NCI-H748 (cell line): ENCODE measurements at regions not wholly inside any gene's neighbourhood (a gene's known extent, or its start where the extent isn't known, plus 50 kb on each side); places are given as distances from the start of the nearest gene placed in this dataset.

Source experiments
- DNase-seq: peaks from one replicate; lab custom pipeline; 2025; ENCODE audit not compliant: unreplicated experiment; lab: John Stamatoyannopoulos, UW

DNA sequence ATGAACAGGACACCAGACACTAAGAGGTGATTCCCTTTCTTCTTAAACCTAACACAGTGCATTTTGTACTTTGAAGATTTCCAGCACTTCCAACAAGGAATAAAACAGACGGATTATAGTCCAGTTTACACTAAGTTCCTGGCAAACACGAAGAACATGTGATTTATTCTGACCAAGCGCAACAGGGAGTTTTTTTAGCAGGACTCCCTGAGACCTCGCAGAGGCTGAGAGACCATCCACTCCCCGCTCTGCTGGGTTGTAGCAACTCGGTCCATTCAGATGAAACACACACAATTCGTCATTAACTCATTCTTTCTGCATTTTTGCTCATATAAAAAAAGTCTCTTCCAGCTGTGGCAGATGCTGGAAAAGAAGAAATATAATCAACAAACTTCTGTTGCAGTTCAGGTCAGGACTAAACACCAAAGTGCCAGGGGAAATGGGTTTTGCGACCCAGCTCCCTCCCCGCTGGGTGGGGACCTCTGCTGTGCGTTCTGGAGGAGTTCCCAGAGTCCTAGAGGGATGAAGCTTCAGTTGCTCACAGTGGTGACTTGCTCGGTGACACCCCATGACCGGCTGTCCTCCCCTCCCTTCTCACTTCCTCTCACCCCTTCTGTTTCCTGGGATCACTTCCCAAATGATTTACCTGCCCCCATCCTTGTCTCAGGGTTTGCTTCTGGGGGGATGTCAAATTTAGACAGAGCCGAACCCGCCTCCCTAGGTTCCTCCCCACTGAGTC, 52.5 kb downstream of the KCNF1 start:
- DNase-seq: no peak

DNA sequence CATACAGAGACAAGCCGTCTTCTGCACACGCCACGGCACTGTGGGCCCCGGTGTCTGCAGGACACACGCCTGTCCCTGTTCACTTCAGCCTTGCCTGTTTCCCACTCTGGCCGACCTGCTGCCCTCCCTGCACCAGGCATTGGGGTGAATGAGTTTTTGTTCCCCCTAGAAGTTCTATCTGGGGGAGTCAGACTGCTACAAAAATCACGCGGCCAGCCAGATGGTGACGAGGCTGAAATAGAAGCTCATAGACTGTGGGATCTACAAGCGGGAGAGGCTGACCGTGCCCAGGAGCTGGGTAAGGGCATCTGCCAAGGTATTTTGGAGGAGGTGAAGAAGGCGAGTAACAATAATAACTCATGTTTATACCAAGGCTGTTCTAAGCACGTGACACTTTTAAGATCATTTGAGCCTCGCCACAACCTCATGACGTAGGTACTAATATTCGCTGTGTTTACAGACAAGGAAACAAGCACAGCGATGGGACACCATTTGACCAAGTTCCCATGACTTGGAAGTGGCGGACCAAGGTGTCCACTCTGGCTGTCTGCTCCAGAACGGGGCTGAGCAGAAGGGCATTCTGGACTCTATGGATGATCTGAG, 53.6 kb downstream of the KCNF1 start:
- no peak for DNase-seq

DNA sequence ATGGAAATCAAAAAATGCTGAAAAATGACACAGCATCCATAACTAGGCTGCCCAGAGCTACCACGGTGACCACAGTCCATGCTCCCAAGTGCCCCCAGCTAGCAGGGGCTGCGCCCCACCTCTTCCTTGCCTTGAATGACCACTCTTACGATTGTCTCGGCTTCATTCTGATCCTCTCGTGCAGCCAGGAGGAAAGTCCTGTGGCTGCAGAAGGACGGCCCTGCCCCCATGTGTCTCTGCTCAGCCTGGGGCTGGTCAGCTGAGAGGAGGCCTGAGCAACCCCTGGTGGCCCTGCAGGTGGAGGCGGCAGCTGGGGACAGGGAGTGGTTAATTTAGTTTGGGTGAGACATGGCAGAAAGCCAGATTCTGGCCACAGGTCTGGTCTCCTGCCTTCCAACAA, 54.3 kb downstream of the KCNF1 start:
- DNase-seq: no peak

DNA sequence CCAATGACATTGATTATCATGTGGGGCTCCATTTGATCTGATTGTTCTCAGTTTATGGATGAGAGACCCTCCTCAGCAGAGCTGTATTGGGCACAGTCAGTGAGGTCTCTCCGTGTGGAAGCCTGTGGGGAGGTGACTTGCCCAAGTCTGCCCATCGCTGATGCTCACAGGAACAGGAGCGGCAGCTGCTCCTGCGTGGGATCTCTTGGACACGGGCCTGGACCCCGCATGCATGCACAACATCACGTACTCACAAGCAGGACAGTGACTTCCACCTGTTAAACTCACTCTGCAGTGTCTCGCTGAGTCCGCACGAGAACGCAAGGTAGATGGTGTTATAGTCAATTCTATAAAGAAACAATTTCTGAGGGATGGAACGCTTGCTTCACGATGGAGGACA, 55.0 kb downstream of the KCNF1 start:
- no peak for DNase-seq

DNA sequence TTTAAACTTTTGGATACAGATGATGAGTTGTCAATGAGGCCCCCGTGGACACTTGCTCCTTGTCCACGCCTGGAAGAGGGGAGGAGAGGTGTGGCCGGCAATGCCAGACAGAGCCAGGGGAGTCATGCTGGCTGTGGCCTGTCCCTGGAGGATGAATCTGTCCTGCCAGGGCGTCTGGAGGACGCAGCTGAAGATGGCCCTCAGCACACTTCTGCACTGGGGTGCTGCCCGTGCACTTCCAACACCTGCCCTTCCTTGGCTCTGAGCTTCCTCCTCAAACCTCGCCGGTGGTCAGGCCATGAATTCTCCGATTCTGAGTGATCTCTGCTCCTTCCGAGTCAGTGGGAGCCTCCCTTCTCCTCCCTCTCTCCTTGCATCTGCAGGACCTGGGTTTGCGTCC, 56.4 kb downstream of the KCNF1 start:
- no peak for DNase-seq

DNA sequence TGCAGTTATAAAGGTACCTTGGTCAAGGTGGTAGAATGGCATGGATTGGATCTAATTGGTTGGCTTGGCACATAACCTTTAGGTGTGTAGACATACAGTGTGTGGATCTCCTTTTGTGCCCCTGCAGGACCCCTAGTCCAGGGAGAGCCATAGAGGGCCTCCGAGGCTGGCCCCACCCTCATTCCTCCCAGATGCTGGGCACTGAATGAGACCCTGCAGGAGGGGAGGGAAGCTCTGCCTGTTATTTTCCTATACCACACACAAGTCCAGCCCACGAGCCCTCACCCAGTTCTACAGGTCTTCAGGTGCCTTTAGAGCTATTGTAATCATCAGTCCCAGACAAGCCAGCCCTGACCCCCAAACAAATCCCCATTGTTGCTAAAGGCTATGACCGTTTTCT, 58.9 kb downstream of the KCNF1 start:
- no peak for DNase-seq

DNA sequence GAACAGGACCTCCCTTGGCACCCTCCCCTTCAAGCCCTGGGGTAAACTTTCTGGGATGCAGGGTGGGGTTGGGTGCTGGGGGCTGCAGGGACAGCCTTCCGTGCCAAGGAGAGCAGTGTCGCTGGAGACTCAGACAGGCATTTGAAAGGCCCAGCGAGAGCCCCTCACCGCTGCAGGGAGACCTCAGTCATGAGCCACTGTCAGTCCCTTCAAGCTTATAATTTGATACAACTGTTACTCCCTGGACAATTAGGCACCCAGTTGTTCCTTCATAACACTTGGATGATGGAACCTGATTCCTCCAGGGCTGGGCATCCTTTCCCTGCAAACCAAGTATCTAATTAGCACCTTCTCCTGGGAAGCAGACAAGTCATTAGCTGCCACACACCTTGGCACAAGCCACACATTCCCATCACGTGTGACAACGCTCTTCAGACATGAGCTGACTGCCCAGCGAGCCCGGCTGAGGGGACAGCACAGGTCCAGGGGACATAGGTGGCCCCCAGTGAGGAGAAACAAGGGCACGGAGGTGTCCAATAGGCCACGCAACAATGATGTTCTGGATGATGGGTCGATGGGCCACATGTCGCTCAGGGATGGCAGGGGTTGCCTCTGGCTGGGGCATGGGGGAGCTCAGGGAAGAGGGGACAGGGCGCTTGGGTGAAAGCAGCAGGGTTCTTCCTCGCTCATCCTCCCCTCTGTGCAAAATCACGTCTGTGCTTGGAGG, 59.6 kb downstream of the KCNF1 start:
- DNase-seq: no peak

DNA sequence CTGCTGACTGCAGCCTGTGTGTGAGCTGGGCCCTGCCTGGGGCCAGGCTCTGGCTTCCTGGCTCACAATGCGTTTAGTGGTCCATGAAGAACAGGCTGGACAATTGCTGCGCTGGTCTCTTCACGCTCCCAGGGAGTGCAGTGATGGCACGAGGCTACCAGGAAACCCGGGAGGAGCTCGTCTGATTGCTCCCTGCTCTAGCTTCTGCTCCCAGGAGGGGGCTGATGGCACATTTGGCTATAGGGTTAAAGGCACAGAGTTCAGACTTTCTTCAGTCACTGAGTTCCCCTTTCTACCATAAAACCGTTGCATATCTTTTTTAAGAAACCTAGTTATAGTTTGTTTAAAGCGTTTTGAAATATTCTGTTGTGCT, 60.1 kb downstream of the KCNF1 start:
- DNase-seq: no peak

DNA sequence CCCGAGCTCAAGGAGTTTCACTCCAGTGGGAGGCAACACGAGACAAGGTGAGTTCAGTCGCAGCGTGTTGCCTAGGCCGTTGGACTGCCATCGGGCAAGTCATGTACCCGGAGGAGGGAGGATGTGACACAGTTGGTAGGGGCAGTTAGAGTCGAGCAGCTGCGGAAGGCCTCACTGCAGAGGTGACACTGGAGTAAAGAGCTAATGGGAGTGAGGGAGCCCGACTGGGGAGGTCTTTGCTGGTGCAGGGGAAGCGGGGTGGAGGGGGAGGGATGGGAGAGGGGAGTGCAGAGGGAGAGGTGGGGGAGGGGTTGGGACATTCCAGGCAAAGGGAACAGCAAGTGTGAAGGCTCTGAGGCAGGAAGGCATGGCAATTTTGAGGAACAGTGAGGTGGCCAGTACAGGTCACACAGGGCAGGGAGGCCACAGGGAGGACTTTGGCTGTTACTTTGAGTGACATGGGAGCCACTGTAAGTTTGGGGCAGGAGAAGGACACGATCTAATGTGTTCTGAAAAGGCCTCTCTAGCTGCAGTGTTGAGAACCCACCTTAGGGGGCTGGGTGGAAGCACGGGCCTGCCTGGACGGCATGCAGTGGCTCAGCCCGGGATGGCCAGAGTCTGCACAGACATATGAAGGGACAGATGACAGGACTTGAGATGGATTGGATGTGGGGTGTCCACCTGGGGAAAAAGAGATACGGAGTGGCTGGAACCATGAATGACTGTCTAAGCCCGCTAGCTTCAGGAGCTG, 61.1 kb downstream of the KCNF1 start:
- DNase-seq: no peak

DNA sequence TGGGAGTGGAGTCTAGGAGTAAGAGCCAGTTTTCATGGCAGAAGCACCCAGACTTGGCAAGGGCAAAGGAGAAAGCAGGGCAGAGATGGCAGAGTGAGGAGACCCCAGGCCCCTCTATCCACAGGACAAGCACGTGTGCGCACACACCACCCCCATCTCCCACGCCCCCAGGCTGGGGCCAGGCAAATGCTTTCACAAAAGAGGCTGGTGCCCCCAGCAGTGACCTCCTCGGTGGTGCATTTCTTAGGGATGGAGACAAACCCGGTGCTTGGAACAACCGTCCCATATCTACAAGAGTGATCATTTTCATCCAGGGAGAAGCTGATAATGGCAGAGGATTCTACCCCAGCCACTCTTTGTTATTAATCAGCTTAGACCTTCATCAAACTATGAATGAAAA, 62.0 kb downstream of the KCNF1 start:
- no peak for DNase-seq

DNA sequence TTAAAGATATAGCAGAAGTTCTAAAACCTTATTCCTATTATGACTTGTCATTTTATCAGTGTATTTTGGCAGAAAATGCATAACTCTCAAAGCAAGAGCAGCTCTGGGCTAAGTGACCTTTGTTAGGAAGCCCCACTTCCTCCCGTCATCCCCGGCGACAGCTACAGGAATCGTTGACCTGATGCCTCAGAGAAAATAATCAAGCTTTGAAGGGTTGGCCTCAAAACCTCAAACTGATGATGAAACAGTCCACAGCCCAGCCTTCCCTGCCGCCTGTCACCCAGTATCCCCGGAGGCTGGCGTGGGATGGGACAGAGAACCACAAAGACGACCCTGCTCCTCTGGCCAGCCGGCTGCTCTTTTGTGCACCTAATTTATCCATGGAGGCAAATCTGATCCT, 65.3 kb downstream of the KCNF1 start:
- DNase-seq: no peak

DNA sequence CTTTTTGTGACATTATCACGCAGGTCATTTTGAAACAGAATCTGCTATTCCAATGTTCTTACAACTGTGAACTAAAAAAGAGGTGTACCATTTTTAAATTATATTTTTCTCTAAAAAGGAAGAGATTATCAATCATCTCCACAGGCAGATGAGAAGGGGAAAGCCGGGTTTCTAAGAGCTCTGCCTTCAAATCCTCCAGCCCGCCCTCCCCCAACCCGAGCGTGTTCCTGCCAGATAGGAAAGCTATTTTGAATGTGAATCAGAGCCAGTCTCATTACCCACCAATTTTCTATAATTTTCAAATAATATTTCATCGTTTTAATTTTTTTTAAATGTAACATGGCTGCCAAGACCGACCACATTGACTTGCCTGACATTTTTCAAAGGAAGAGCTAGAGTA, 65.9 kb downstream of the KCNF1 start:
- no peak for DNase-seq

DNA sequence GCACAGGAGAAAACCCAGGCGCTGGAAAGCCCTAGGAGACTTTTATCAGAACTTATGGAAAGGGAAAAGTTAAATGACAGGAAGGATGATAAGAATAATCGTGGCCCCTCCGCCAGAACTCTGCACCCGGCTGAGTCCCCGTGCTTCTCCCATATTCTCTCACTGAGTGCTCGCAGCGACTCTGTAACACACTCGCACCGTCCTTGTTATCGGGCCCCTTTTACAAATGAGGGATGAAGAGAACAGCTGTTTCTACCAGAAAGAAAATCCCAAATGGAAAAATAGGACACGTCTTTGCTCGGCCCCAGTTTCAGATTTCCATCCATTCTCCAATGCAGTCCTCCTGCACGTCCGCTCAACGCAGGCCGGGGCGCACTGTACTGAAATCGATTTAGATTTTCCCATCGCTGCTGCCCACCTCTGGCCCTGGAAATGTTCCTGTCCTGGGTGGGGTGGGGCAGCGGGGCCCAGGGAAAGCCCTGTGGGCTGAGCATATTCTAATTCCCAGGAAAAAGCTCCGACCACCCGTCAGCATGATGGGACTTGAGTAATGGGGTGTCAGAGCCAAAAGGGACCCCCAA, 66.4 kb downstream of the KCNF1 start:
- DNase-seq: no peak

DNA sequence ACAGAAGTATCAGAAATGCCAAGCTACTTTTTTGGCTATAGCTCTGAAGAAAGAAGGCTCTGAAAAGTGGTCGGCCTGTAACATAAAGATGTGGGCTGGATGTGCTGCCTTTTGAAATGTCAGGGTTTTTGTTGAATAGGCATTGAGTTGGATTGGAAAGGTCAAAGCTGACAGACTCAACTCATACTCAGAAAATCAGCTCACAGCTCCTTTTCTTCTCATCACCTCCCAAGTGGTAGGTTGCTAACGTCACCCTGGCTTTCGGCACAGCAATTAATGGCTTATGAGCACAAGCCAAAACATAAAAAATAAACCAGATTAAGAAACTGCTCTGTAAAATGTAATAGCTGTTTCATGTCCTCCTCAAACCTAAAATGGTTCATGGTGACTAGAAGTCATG, 68.3 kb downstream of the KCNF1 start:
- no peak for DNase-seq

DNA sequence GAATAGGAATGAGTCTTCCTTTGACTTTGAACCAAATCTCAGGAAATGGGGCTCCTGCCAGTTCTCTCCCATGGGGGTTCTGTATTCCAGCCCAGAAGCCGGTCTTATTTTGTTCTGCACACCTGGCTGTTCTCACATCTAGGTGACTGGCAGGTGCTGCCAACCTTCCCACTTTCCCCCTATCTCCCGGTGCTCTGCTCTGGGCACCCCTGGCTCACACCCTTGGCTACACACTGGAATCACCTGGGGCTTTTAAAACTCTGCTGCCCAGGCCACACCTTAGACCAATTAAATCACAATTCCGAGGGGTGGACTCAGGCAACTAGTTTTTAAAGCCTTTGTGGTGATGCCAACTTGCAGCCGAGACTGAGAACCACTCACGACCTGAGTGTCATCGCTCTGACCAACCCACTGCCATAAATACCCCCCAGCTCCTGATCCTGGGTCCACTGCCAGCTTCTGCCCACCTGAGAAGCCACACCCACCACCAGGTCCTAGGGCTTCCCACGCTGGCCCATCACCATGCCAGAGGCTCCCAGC, 69.2 kb downstream of the KCNF1 start:
- DNase-seq: no peak

DNA sequence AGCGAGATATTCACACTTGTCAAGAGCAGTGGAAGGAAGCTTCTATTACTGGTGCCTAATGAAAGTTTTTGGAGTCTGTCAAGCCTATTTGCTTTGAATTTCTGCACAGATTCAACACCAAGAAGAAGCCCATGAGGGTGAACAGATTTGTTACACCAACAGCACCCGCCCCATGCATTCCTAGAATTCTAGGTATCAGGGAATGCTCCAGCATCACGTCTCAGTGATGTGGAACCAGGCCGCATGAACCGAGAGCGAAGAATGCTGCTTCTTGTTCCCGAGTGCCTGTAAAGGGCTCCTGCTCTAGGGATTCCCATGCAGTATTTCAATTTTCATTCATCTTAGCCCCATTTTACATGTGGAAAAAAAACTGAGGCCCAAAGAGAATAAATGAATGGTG, 69.7 kb downstream of the KCNF1 start:
- no peak for DNase-seq

DNA sequence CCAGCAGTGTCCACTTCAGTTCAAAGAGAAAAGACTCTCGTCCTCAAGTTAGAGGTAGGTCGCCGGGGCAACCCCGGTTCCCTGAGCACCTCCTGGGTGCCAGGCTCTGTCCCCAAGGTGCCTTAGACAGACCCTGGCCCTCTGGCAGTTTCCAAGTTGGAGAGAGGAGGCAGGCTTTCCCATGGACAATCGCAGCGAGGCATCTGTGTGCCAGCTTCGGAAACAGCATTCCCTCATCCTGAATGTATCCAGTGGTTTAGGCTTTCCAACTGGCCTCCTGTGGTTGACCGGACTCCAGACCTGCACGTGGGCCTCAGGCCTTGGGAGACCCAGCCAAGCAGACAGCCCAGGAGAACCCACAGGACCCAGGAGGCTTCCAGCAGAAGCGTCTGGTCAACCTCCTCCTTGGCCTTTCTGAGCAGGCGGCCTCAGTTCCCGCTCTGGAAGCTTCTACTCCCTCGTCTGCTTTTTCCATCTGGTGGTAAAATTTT, 70.3 kb downstream of the KCNF1 start:
- DNase-seq: no peak

DNA sequence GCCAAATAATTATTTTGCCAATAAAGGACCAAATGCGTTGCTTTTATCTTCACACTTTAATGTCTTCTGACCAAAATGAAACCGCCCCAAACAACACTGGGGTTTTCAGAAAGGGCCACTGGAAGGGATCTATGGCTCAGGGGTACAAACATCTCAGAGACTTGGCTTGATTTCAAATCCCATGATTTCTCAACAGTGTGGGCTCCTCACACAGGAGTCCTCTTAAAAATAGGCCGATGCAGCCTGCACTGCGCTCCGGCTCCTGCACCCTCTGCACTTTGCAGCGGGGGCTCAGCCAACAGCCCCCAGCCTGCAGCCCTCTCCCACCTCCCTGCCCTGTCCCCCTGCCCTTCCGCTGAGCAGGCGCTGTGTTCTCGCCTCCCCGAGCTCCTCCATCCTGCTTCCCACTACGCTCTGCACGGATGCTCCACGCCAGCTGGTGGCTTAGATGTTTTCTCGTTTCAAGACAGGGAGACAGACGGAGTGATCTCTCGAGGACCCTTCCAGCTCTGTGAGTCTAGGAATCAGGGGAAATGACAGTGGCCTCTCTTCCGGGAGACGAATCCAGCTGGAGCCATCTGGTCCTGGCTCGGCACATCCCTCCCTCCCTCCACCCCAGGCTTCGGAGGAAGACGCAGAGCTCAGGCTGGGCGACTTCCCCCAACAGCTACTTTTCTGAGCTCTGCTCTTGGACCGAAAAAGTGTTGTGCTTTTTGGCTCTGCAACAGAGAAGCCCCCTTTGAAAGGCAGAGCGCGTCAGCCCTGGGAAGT, 71.4 kb downstream of the KCNF1 start:
- no peak for DNase-seq

DNA sequence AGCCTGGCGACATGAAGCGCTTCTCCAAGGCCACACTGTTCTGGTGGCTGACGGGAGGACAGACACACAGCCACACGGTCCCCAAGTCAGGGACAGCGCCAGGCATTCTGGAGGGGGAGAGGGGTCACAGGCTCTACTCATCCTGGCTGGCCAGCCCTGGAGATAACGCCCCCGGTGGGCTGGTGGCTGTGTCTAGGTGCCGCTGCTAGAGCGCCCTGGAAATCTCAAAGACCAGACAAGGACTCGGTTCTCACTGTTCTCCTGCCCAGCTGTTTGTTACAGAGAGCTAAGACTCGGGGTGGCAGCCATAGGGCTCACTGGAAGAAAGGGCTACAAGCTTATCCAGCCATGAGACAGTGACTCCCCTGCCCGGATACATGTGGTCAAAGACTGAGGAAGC, 72.0 kb downstream of the KCNF1 start:
- DNase-seq: no peak

DNA sequence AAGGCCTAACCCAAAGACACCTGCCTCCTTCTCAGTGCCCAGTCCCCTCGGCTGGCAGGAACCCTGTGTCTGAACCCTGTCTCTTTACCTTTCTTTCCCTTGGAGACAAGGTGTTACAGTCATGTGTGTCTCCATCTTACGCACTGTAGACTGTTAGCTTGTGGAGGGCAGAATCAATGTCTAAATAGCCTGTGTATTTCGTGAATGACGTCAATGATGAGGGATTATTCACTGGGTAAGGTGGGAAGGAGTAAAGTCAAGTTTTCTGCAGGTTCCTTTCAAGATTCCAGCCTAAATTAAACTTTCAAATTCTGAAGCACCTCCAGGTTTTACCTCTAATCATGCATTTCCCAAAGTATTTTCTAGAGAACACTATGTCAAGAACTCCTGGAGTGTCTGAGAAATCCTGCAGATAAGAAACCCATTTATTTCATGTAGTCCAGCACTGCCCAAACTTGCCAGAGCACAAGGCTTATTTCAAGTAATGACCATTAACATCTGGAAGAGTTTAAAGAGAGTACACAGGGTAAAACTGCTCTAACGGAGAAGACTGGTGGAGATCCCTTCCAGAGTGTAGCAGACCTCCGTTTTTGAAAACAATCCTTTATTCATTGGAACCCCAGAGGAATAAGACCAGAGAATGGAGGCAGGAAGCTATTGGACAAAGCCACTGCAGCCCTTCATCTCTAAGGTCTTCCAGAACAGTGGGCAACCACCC, 72.8 kb downstream of the KCNF1 start:
- no peak for DNase-seq
